ENCODE measurements at regions not wholly inside any gene's neighbourhood (a gene's known extent, or its start where the extent isn't known, plus 50 kb on each side); places are given as distances from the start of the nearest gene placed in this dataset.
A peak's percentile ranks its signal among the peaks of the same experiment; 100 is the strongest.

DNA sequence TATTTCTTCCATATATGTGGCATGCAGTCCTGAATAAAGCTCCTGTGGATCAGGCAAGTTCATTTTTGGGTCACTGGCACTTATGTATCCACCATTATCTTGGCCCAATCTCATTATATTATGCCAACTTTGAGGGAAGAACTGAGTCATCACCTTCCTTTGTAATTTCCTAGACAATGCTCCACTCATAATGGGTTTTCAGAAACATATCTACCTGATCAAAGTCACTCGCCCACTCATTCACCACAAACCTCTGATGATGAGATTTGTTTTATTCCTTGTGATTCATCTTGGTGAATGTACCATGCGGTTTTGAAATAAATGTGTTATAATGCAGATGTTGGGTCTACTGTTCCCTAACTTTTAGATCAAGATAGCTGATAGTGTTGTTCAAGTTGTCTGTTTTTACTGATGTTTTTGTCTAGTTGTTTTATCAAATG lies 525.8 kb downstream of the KIF20B start:
- Histone ChIP-seq H3K27me3 (ENCODE audit: control insufficient read depth, insufficient read depth, low read length) (no peaks in the 10 kb centered on the region), H3K9me3 (ENCODE audit: control insufficient read depth, insufficient read depth, low read depth, low read length) (peaks cover 4% of the 10 kb centered on the region; the same call in 1 of the 2 replicates), H3K4me3 (ENCODE audit: low read depth in 2 of 2, low read length in 2 of 2) (no peak overlapping the region), H3K4me1 (ENCODE audit: control insufficient read depth, insufficient read depth, low read length) (no peaks in the 10 kb centered on the region), H3K36me3 (ENCODE audit: control insufficient read depth, insufficient read depth, low read length) (no peaks in the 10 kb centered on the region), H3K27ac (ENCODE audit: low read length) (no peak overlapping the region)
- TF ChIP-seq, protein P1, sequence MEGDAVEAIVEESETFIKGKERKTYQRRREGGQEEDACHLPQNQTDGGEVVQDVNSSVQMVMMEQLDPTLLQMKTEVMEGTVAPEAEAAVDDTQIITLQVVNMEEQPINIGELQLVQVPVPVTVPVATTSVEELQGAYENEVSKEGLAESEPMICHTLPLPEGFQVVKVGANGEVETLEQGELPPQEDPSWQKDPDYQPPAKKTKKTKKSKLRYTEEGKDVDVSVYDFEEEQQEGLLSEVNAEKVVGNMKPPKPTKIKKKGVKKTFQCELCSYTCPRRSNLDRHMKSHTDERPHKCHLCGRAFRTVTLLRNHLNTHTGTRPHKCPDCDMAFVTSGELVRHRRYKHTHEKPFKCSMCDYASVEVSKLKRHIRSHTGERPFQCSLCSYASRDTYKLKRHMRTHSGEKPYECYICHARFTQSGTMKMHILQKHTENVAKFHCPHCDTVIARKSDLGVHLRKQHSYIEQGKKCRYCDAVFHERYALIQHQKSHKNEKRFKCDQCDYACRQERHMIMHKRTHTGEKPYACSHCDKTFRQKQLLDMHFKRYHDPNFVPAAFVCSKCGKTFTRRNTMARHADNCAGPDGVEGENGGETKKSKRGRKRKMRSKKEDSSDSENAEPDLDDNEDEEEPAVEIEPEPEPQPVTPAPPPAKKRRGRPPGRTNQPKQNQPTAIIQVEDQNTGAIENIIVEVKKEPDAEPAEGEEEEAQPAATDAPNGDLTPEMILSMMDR (IDR thresholded peaks at IDR 0.05): no peak
- TF ChIP-seq POLR2AphosphoS5 (IDR thresholded peaks at IDR 0.05; ENCODE audit: low read depth, low read length): no peak
- no peak for TF ChIP-seq TCF7L2 (IDR thresholded peaks at IDR 0.05; ENCODE audit: low read depth, low read length)
- TF ChIP-seq SIN3A (IDR thresholded peaks at IDR 0.05; ENCODE audit: borderline replicate concordance, insufficient read depth, low read depth, low read length): no peak
- TF ChIP-seq, protein P2, sequence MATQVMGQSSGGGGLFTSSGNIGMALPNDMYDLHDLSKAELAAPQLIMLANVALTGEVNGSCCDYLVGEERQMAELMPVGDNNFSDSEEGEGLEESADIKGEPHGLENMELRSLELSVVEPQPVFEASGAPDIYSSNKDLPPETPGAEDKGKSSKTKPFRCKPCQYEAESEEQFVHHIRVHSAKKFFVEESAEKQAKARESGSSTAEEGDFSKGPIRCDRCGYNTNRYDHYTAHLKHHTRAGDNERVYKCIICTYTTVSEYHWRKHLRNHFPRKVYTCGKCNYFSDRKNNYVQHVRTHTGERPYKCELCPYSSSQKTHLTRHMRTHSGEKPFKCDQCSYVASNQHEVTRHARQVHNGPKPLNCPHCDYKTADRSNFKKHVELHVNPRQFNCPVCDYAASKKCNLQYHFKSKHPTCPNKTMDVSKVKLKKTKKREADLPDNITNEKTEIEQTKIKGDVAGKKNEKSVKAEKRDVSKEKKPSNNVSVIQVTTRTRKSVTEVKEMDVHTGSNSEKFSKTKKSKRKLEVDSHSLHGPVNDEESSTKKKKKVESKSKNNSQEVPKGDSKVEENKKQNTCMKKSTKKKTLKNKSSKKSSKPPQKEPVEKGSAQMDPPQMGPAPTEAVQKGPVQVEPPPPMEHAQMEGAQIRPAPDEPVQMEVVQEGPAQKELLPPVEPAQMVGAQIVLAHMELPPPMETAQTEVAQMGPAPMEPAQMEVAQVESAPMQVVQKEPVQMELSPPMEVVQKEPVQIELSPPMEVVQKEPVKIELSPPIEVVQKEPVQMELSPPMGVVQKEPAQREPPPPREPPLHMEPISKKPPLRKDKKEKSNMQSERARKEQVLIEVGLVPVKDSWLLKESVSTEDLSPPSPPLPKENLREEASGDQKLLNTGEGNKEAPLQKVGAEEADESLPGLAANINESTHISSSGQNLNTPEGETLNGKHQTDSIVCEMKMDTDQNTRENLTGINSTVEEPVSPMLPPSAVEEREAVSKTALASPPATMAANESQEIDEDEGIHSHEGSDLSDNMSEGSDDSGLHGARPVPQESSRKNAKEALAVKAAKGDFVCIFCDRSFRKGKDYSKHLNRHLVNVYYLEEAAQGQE (IDR thresholded peaks at IDR 0.05; ENCODE audit: insufficient read depth in 1 of 2, low read depth in 2 of 2, low read length in 1 of 2): no peak
- intact Hi-C loops (cut with micrococcal nuclease; ENCODE audit: unreplicated experiment) (no loop called here), in situ Hi-C loops (cut with HindIII; ENCODE audit: low pct_unique_long_range_greater_than_20kb, low sequenced_read_pairs) (no loop called here)
- ChIA-PET POLR2A (no interaction called here), CTCF (no interaction called here)
- DNase-seq (ENCODE audit: low read depth, low spot score) (peak; percentile 35), ATAC-seq (peak; percentile 70)
- no TSS peak for BruUV-seq (replicated peaks)

DNA sequence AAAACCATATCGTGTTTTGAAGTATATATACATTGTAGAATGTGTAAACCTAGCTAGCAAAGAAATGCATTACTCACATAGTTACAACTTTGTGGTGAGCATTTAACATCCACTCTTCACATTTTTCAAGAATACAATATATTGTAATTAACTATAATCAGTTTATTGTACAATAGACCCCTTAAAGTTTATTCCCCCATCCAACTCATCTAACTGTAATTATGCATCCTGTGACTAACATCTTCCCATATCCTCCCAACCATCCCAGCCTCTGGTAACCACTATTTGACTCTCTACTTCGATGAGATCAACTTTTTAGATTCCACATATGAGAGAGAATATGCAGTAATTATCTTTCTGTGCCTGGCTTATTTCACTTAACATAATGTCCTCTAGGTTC lies 526.4 kb downstream of the KIF20B start:
- intact Hi-C loops (cut with micrococcal nuclease; ENCODE audit: unreplicated experiment): no loop called here
- H3K4me3 ChIP-seq (ENCODE audit: low read depth in 2 of 2, low read length in 2 of 2): no peak overlapping the region

More for the DNA sequence above, 526.4 kb downstream of the KIF20B start:
- ChIA-PET POLR2A (no interaction called here), CTCF (no interaction called here)
- DNase-seq (ENCODE audit: low read depth, low spot score): no peak
- no peaks in the 10 kb centered on the region for H3K36me3 ChIP-seq (ENCODE audit: control insufficient read depth, insufficient read depth, low read length)
- in situ Hi-C loops (cut with HindIII; ENCODE audit: low pct_unique_long_range_greater_than_20kb, low sequenced_read_pairs): no loop called here
- H3K9me3 ChIP-seq (ENCODE audit: control insufficient read depth, insufficient read depth, low read depth, low read length): peaks cover 4% of the 10 kb centered on the region; the same call in 1 of the 2 replicates
- TF ChIP-seq SIN3A (IDR thresholded peaks at IDR 0.05; ENCODE audit: borderline replicate concordance, insufficient read depth, low read depth, low read length): no peak
- TF ChIP-seq, protein P2 (IDR thresholded peaks at IDR 0.05; ENCODE audit: insufficient read depth in 1 of 2, low read depth in 2 of 2, low read length in 1 of 2): no peak
- no TSS peak for BruUV-seq (replicated peaks)
- no peaks in the 10 kb centered on the region for H3K27me3 ChIP-seq (ENCODE audit: control insufficient read depth, insufficient read depth, low read length)
- no peak overlapping the region for H3K27ac ChIP-seq (ENCODE audit: low read length)
- no peaks in the 10 kb centered on the region for H3K4me1 ChIP-seq (ENCODE audit: control insufficient read depth, insufficient read depth, low read length)
- ATAC-seq: no peak

Measured in Panc1 (cell line).